MCF 10A (cell line): ENCODE measurements at regions not wholly inside any gene's neighbourhood (a gene's known extent, or its start where the extent isn't known, plus 50 kb on each side); places are given as distances from the start of the nearest gene placed in this dataset.

Experiments used
- BruUV-seq: library from RNA; stranded (reverse); fragments of 400-500 nt; replicated peaks from 2 replicates; lab custom pipeline; 2021; lab: Mats Ljungman, UMichigan
- CTCF ChIA-PET: fragments of 300-600 bp; sonication (Branson Sonifier 250); formaldehyde crosslinking; extraction: SDS; loops from one replicate; lab custom pipeline; 2021; ENCODE audit warnings: antibody characterized with exemption, inconsistent platforms; lab: Yijun Ruan, JAX
- POLR2A ChIA-PET: fragments of 300-600, 350-650 bp; sonication (Branson Sonifier 250); formaldehyde crosslinking; extraction: SDS; loops from one replicate; lab custom pipeline; 2020; ENCODE audit warnings: antibody characterized with exemption, inconsistent platforms; lab: Yijun Ruan, JAX
- DNase-seq: peaks from one replicate; pipeline ENCODE4 v3.0.0-alpha.2; 2018; ENCODE audit not compliant: unreplicated experiment
- H3K27ac Mint-ChIP-seq: one replicate; pipeline ENCODE4 v1.8.0; 2022; ENCODE audit warnings: mild to moderate bottlenecking, low read depth, mixed read lengths; ENCODE audit not compliant: unreplicated experiment
- H3K27me3 Mint-ChIP-seq: one replicate; pipeline ENCODE4 v1.8.0; 2022; ENCODE audit warnings: mixed read lengths; ENCODE audit not compliant: insufficient read depth, unreplicated experiment
- H3K36me3 Mint-ChIP-seq: one replicate; pipeline ENCODE4 v1.8.0; 2022; ENCODE audit warnings: mild to moderate bottlenecking, moderate library complexity, mixed read lengths; ENCODE audit not compliant: insufficient read depth, unreplicated experiment
- H3K4me1 Mint-ChIP-seq: one replicate; pipeline ENCODE4 v1.8.0; 2022; ENCODE audit warnings: mixed read lengths; ENCODE audit not compliant: insufficient read depth, unreplicated experiment
- H3K4me3 Mint-ChIP-seq: one replicate; pipeline ENCODE4 v1.8.0; 2022; ENCODE audit warnings: mild to moderate bottlenecking, moderate library complexity, mixed read lengths; ENCODE audit not compliant: unreplicated experiment
- H3K9me3 Mint-ChIP-seq: one replicate; pipeline ENCODE4 v1.8.0; 2022; ENCODE audit warnings: mixed read lengths; ENCODE audit not compliant: unreplicated experiment
- CTCF ChIP-seq: fragments of 200-600 bp; IDR thresholded peaks from one replicate; pipeline ENCODE4 v1.8.0; 2022; ENCODE audit warnings: antibody characterized with exemption, mild to moderate bottlenecking; ENCODE audit not compliant: unreplicated experiment
- intact Hi-C: fragments of 100-400 bp; cut with micrococcal nuclease; formaldehyde crosslinking; loops from 2 replicates; pipeline ENCODE4 v1.14.1; 2022

- H3K4me1 Mint-ChIP-seq = peaks cover 6% of the 10 kb centered on the region
- BruUV-seq = no TSS peak
- TF ChIP-seq CTCF = no peak
- no peaks in the 10 kb centered on the region for H3K36me3 Mint-ChIP-seq
- POLR2A ChIA-PET = interaction anchor here (1.1 to 3.5 kb wide), 2 partner anchors 19 to 112 kb away, joined by 3 to 26 read pairs; partner anchors contain the start of gene ATF3
- CTCF ChIA-PET = interaction anchor here (1.1 to 4.0 kb wide), 3 partner anchors 10 to 40 kb away, joined by 4 to 43 read pairs (median 14); no protein-coding TSS in a partner anchor
- no peak for DNase-seq
- H3K4me3 Mint-ChIP-seq = no peak overlapping the region
- H3K27me3 Mint-ChIP-seq = no peaks in the 10 kb centered on the region
- no peaks in the 10 kb centered on the region for H3K9me3 Mint-ChIP-seq
- intact Hi-C loops = no loop called here
- H3K27ac Mint-ChIP-seq = no peak overlapping the region
These were observed 63.2 kb downstream of the NENF start for GRCh38 chr1:212495766-212496494.

- H3K36me3 Mint-ChIP-seq = no peaks in the 10 kb centered on the region
- H3K27ac Mint-ChIP-seq = no peak overlapping the region
- no peaks in the 10 kb centered on the region for H3K27me3 Mint-ChIP-seq
- POLR2A ChIA-PET = interaction anchor here (0.8 to 3.5 kb wide), 3 partner anchors 7 to 111 kb away, joined by 3 to 26 read pairs (median 18); partner anchors contain the start of gene ATF3
- BruUV-seq = no TSS peak
- TF ChIP-seq CTCF = no peak
- peaks cover 6% of the 10 kb centered on the region for H3K4me1 Mint-ChIP-seq
- no peaks in the 10 kb centered on the region for H3K9me3 Mint-ChIP-seq
- CTCF ChIA-PET = interaction anchor here (0.7 to 4.0 kb wide), 6 partner anchors 18 to 65 kb away, joined by 3 to 43 read pairs (median 3); no protein-coding TSS in a partner anchor
- intact Hi-C loops = no loop called here
- no peak for DNase-seq
- no peak overlapping the region for H3K4me3 Mint-ChIP-seq
These were observed 64.0 kb downstream of the NENF start for GRCh38 chr1:212496682-212497081.

- Mint-ChIP-seq H3K27me3 (no peaks in the 10 kb centered on the region), H3K4me3 (no peak overlapping the region), H3K36me3 (no peaks in the 10 kb centered on the region), H3K9me3 (no peaks in the 10 kb centered on the region), H3K4me1 (peaks cover 11% of the 10 kb centered on the region), H3K27ac (no peak overlapping the region)
- DNase-seq = no peak
- no TSS peak for BruUV-seq
- ChIA-PET CTCF (interaction anchor here (0.6 to 4.0 kb wide), 16 partner anchors 8 to 462 kb away, joined by 3 to 43 read pairs (median 4); partner anchors contain the start of genes DTL and INTS7), POLR2A (interaction anchor here (0.8 to 3.5 kb wide), 15 partner anchors 8 to 377 kb away, joined by 3 to 26 read pairs (median 3); partner anchors contain the start of genes ATF3 and FLVCR1)
- intact Hi-C loops = no loop called here
- TF ChIP-seq CTCF = no peak
These were observed 64.8 kb downstream of the NENF start for GRCh38 chr1:212497553-212497952.
